ENCODE measurements at regions not wholly inside any gene's neighbourhood (a gene's known extent, or its start where the extent isn't known, plus 50 kb on each side); places are given as distances from the start of the nearest gene placed in this dataset.

DNA sequence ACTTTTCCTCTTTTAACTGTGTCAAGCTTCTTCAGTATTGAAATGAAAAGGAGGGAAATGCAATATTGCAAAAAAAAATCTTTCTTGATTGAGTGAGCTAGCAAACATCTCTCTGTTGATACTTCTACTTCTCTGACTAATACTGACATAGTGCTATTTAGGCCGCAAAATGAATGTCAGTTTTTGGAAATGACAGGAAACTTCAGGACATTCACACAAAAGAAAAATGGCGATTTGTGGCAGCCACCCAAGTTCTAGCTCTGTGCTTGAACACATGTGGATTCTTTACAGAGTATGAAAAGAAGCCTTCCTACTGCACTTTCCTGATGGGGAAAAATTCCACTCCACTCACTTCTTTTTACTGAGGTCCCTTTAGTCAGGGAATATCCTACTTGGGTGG is 486.8 kb upstream of the ALCAM start:
- no peak for DNase-seq (ENCODE audit: low read depth in 2 of 2, low spot score in 1 of 2)

DNA sequence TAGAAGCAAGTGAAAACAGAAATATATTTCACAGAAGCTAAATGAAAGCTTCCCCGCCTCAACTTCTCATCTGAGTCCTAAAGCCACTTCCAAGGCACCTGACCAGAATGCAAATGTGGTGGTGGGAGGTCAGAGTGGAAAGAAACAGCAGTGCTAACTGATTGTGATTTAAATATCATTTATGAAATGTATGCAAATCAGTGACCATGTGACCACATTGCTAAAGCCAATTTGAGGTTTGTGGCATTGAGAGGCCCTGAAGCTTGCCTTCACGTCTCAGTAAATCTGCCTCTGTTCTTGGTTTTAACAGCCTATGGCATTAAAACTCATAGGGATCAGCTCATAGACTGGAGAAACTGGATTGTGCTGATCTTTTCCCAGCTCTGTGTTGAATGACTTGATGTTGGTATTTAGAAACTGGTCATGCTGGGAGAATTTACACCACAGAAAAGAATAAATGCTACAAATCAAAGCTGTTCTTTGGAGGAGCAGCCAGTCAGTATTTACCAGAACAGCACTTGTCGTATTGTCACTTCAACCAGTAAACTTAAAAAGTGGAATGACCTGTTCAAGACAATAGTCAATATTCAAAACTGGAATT is 481.4 kb upstream of the ALCAM start:
- no peak for DNase-seq (ENCODE audit: low read depth in 2 of 2, low spot score in 1 of 2)

DNA sequence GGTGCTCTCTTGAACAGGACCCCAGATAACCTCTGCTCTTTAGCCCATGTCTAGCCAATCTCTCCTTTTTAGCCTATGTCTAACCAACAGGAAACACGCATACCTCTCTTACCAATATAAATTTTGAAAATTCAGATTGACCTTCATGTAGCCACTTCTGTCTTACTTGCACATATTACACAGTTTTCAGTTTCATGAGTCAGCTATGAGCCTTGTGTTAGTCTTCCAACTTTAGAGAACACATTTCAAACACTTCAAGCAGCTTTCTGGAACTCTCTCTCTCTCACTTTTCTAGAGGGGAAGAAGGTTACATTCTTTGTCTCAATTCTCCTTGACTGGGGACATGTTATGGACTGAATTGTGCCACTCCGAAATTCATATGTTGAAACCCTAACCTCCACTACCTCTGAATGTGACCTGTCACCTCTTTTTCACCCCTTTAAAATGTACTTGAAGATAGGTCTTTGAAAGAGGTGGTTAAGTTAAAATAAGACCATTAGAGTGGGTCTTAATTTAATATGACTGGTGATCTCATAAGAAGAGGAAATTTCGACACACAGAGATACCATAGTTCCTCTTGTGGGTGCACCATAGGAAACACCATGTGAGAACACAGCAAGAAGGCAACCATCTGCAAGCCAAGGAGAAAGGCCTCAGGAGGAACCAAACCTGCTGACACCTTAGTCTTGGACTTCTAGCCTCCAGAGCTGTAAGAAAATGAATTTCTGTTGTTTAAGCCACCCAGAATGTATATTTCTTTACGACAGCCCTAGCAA is 480.3 kb upstream of the ALCAM start:
- no peak for DNase-seq (ENCODE audit: low read depth in 2 of 2, low spot score in 1 of 2)

DNA sequence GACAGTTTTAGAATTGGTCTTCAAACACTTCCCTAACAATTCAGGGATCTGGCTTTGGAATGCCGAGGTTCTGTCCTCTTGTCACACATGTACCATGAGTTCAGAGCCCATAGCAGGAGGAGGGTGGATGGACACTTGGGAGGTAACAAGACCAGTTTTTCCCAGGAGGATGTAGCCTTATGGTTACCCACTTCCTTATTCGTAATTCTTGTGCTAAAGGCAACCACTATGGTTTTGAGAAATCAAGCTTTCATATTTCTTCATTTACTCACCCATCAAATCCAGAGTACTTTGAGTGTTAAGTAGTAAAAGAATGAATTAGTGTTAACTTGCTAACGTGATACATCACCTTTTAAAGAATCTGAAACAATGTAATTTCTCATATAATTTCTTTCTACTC is 479.6 kb upstream of the ALCAM start:
- no peak for DNase-seq (ENCODE audit: low read depth in 2 of 2, low spot score in 1 of 2)

DNA sequence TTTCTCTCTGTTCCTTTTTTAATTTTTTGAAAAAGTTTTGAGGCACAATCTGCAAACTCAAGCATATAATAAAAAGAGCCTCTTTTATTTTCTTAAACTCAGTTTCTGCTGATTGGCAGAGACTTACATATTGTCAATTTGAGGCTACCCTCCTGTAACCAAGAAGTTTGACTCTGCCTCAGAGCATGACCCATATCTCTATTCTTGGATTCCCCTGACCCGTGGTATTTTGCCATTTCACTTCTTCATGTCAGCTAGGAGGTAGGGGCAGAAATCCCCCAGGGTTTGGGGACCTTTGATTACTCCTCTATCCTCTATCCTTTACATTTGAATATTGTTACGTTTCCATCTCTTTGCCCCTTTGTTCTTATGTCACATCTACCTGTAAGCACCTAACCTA is 479.1 kb upstream of the ALCAM start:
- DNase-seq (ENCODE audit: low read depth in 2 of 2, low spot score in 1 of 2): no peak

DNA sequence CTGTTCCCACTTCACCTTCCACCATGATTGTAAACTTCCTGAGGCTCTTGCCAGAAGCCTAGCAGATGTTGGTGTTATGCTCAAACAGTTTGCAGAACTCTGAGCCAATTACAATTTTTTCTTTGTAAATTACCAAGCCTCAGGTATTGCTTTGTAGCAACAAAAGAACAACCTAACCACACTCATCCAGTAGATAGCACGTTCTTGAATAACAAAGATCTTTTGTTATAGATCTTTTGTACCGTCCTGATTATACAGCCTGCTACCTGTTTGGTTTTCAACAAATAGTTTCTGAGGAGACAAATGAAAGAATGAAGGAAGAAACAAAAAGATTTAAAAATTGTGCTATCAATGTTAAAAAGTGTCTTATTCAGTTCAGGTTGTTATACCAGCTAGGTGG is 474.7 kb upstream of the ALCAM start:
- DNase-seq (ENCODE audit: low read depth in 2 of 2, low spot score in 1 of 2): no peak

DNA sequence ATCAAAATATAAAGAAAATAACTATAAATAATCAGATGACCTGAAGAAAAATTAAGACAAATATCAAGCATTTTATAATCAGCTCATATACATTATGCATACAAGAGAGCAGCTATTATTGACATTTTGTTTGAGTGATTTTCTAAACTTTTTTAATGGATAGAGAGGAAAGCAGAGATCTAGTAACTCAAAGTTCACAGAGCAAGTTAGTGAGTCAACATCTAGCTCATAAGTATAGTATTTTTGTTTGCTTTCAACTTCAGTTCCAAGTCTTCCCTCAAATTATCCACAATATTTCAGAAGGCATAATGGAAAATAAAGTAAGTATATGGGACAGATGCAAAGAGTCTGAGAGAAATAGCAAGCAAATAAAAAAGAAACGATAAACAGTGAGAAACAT is 470.1 kb upstream of the ALCAM start:
- no peak for DNase-seq (ENCODE audit: low read depth in 2 of 2, low spot score in 1 of 2)

DNA sequence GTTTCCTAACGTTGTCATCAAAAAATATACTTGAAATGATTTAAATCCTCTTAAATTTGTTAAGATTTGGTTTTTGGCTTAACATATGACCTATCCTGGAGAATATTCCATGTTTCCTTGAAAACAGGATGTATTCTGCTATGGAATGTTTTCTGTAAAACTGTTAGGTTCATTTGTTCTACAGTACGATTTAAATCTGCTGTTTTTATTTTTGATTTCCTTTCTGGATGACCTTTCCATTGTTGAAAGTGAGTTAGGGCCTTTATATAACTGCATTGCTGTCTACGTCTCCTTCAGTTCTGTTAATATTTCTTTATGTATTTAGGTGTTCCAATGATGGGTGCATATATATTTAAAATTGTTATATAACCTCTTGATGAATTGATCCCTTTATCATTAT is 465.3 kb upstream of the ALCAM start:
- DNase-seq (ENCODE audit: low read depth in 2 of 2, low spot score in 1 of 2): no peak

DNA sequence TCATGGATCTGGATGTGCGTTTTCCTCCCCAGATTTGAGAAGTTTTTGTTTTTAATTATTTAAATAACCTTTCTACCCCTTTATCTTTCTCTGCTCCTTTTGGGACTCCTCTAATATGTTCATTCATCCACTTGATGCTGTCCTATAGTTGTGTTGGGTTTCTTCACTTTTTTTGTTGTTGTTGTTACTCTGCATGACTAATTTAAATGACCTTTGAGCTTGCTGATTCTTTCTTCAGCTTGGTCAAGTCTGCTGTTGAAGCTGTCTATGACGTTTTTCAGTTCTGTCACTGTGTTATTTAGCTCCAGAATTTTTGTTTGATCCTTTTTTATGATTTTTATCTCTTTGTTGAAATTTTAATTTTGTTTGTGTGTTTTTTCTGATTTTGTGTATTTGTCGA is 463.6 kb upstream of the ALCAM start:
- no peak for DNase-seq (ENCODE audit: low read depth in 2 of 2, low spot score in 1 of 2)

DNA sequence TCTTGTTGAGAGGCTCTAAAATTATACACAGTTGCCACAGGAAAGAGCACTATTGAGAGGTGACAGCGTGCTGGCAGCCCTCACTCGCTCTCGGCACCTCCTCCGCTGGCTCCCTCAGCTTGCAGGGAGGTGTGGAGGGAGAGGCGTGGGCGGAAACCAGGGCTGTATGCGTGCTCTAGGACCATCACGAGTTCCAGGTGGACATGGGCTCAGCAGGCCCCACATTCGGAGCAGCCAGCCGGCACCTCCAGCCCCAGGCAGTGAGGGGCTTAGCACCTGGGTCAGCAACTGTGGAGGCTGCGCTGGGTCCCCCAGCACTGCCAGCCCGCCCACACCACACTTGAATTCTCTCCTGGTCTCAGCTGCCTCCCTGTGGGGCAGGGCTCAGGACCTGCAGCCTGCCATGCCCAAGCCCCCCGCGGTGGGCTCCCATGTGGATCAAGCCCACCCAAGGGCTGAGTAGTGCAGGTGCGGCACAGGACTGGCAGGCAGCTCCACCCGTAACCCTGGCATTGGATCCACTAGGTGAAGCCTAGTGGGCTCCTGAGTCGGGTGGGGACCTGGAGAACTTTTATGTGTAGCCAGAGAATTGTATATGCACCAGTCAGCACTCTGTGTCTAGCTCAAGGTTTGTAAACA is 460.6 kb upstream of the ALCAM start:
- DNase-seq (ENCODE audit: low read depth in 2 of 2, low spot score in 1 of 2): no peak

DNA sequence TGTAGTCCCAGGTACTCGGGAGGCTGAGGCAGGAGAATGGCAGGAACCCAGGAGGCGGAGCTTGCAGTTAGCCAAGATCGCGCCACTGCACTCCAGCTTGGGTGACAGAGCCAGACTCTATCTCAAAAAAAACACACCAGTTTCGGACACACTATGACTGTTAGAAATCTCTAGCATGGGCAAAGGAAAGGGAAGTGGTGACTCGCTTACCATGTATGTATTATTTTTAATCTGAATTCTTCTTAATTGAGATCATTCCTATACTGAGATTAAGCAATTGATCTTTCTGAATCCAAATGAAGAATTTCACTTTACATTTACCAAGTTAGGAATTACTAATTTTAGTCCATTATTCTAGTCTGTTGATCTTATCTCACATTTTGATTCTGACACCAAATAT is 459.2 kb upstream of the ALCAM start:
- no peak for DNase-seq (ENCODE audit: low read depth in 2 of 2, low spot score in 1 of 2)

DNA sequence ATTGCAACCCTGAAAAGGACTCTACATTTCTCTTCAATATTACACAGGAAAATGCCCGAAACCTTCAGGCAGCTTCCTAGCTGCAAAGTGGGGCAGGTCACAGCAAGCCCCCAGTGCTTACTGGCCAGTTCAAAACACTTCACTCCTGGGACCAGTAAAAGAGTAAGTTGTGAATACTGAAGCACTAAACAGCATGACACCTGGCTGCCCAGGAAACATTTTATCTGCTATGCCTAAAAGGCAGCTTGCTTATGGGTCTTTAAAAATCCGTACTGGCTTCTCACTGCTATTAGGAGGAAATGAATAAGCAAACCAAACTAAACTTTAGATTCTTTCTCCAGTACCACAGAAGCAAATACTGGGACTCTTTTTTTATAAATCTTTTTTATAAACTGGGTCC is 457.9 kb upstream of the ALCAM start:
- no peak for DNase-seq (ENCODE audit: low read depth in 2 of 2, low spot score in 1 of 2)

DNA sequence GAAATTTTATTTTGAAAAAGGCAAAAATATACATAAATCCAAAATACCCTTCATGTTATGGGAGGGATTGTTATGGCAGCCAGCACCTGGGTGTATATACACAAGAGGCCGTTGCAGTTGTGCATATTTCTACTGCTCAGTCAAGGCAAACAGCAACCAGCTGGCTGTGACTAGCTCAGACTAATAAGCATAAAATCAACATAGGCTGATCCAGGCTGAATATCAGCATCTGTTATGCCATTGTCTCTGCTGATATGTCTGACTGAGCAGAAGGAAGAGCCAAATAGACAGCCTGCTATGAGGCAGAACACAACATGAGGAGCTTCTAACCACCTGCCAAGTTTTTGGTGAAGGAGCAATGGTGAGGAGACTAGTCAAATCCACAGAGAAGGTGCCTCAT is 457.5 kb upstream of the ALCAM start:
- no peak for DNase-seq (ENCODE audit: low read depth in 2 of 2, low spot score in 1 of 2)

DNA sequence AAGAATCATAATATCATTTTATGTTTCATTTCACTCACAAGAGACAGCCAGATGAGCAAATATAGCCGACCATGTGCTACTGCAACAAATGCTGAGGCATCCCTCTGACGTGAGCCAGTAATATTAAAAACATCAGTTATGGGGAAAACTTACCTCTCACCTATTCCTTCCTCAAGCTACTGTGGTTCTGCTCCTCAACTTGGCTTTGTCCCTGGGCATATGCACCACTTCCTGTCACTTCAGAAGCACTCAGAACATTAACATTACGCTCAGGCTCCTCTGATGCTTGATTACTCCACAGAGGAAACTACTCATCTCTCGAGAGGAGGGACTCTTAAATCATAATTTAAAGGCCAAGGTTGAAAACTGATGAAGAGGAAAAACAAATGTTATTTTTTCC is 457.0 kb upstream of the ALCAM start:
- DNase-seq (ENCODE audit: low read depth in 2 of 2, low spot score in 1 of 2): no peak

DNA sequence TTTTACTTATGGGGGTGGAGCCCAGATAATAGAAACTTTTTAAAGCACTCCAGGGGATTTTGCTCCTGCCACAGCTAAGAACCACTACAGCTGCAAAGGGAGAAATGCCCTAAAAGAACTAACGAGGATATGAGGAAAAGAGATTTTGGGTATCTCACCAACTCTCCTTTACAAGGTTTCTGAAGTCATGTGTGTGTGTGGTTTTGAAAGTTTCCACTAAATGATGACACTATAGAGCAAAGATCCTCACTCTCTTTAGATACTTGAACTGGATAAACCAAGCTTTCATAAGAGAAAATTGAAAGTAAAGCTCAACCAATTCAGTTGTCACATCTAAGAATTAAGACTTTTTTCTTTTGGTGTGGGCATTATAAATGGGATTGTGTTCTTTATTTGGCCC is 455.3 kb upstream of the ALCAM start:
- no peak for DNase-seq (ENCODE audit: low read depth in 2 of 2, low spot score in 1 of 2)

DNA sequence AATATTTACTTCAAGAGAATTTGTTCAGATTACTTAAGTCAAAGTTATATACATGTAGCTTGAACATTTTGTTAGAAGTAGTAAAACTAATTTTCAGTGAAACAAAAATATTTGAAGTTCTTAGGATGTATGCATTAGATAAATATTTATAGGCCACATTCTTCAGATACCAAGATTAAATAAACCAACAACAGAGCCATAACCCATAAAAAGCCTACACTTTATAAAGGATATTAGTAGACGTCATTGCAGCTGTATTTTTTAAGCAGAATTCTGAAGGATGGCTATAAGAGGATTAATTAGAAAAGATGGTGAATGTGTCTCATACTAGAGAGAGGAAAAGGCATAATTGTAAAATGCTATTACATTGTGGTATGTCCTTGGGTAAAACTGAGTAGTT is 449.7 kb upstream of the ALCAM start:
- DNase-seq (ENCODE audit: low read depth in 2 of 2, low spot score in 1 of 2): no peak

DNA sequence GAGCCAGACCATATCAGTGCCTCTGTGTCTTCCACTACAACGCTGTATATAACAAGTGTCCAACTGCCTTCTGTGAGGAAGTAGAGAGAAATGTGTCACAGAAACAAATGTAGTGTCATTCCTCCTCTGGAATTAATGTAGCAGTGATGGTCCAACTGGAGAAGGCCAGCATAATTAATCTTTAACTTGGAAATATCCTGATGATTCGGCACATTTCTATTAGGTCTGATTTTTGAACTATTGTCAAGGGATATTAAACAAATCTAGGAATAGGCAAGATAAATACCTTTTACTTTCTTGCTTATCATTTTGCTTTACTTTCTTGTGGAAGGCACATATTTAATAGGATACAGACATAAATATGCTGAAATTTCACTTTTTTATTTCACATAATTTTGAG is 446.2 kb upstream of the ALCAM start:
- no peak for DNase-seq (ENCODE audit: low read depth in 2 of 2, low spot score in 1 of 2)

DNA sequence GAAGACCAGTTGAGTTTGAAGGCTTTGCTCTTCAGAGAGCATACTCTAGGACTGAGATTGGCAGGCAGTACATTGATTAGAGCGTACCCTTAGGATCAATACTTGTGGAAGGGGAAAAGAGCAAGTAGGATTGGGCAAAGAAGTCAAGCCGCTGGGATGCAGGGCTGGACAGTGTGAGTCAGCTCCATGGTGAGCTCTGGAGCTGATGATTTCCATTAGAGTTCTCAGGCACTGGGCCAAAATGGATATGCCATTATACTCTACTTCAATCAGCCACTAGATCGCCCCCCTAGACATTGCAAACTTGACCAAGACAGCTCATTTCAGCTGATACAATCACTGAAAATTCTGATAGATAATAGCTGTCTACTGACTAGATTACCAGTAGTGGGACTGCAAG is 432.7 kb upstream of the ALCAM start:
- DNase-seq (ENCODE audit: low read depth in 2 of 2, low spot score in 1 of 2): no peak

DNA sequence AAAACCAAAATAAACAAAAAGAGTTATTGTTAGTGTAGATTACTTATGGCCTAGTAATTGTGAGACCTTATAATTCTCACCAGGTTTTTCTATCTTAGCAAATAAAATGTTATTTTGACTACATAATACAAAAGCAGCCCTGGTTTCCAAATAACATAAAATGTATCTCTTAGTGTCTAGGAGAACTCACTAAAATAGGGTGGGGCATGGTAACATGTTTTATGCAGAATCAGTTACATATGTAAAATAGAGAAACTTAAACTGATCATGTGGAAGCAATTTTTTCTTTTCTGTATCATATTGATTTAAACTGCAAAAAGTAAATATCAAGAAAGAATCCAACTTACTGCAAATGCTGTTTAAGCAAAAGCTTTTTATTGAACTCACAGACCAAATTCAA is 431.1 kb upstream of the ALCAM start:
- DNase-seq (ENCODE audit: low read depth in 2 of 2, low spot score in 1 of 2): no peak

DNA sequence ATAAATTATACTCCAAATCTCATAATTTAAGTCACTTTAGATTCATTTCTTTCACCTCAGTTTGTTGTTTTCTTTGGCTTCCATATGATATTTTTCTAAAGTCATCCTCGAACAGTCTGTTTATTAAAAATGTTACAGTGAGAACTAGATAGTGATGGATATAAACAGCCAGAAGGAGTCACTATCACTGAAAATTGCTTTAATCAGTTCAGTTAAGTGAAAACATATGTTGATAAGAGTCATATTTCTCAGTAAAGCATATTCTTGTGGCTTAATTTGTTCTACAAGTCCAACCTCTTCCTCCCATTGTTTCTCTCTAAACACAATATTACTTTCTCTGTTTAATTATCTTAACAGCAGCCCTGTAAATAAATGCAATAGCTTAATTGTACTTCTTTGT is 427.5 kb upstream of the ALCAM start:
- no peak for DNase-seq (ENCODE audit: low read depth in 2 of 2, low spot score in 1 of 2)

DNA sequence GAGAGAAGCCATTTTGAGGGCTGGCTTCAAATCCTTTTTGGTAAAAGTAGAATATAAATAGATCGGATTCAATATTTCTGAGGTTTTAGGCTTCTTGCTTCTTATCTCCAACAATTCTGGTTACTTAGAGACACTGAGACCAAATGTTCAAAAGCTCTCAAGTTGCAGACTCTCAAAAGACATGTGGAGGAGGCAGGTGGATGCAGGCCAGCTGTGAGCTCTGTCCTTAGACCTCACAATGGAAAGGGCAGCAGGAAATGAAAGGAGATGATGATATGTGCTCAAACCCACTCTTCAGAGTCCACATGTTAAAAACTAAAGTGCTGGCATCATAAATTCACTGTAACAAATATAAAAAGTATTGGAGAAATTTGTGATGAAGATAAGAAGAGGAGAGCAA is 424.9 kb upstream of the ALCAM start:
- DNase-seq (ENCODE audit: low read depth in 2 of 2, low spot score in 1 of 2): no peak

DNA sequence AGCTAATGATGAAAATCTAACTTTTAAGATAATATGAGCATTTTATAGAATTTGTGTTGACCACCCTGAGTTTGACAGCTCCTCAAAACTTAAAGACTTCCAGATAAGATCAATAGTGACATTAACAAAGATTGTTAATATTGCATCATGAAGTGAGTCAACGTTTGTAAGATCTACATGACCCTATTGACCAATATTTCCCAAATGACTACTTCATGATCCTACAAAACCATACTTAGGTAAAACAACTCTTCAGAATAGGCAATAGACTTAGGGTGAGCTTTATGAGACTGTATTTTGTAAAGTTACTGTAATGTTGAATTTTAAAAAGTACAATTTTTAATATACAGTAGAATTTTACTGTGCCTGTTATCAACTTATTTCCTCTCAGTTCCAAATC is 422.7 kb upstream of the ALCAM start:
- DNase-seq (ENCODE audit: low read depth in 2 of 2, low spot score in 1 of 2): no peak

DNA sequence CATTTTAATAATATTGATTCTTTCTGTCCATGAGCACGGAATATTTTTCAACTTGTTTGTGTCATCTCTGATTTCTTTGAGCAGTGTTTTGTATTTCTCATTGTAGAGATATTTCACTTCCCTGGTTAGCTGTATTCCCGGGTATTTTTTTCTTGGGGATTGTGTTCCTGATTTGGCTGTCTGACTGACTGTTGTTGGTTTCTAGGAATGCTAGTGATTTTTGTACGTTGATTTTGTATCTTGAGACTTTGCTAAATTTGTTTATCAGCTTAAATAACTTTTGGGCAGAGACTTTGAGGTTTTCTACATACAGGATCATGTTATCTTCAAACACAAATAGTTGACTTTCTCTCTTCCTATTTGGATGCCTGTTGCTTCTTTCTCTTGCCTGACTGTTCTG is 418.8 kb upstream of the ALCAM start:
- DNase-seq (ENCODE audit: low read depth in 2 of 2, low spot score in 1 of 2): no peak

Data from stimulated activated CD8-positive, alpha-beta memory T cell treated with anti-CD3 and anti-CD28 coated beads, Interleukin-4, amount 100 ng/mL, for 4 hours (primary cell).